Femur (tissue), 1 donor: ENCODE measurements at regions not wholly inside any gene's neighbourhood (a gene's known extent, or its start where the extent isn't known, plus 50 kb on each side); places are given as distances from the start of the nearest gene placed in this dataset.

Experiments
- DNase-seq: peaks from one replicate; pipeline ENCODE4 v3.0.0-alpha.2; 2017

DNA sequence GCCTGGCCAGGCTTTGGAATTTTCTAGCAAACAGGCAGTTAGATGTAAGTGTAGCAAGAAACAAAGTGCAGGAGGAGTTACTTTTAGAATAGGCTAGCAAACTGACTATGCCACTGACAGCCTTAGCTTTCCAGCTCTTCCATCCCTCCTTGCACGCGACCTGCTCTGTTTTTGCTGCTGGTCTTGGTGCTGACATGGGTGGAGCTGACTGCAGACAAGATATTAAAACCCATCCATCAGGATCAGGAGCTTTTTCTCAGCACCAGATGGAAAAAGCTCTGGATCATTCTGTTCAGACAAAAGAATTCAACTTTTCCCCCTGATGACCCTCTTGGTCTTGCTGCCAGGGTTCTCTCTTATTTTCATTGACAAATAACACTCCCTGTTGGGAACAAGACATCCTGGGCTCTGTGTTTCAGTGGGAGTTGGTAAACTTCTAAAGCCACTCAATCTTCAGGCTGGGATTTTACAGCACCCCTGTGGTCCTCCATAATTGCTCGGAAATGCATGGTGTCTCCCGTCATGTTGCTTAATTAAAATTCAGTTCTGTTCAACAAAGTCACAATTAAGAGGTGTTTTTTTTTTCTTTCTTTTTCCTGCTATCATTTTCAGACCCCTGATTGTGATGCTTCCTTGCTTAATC is 240.0 kb upstream of the LARGE1 start:
- DNase-seq: no peak

- DNase-seq: no peak
Measured at GRCh38 chr22:34161431-34162123, 241.3 kb upstream of the LARGE1 start.

DNA sequence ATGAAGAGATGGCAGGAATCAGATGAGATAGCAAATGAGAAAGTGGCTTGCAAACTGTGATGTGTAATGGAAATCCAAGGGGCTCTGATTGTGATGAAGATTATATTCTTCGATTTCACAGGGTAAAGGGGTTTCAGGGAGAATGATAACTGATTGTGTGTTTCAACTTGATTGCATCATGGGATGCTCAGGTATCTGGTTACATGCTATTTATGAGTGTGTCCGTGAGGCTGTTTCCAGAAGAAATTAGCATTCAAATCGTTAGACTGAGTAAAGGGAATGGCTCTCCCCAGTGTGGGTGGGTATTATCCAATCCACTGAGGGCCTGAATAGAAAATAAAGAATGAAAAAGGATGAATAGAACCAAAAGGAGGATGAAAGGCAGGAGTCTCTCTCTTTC is 278.7 kb upstream of the LARGE1 start:
- no peak for DNase-seq

DNA sequence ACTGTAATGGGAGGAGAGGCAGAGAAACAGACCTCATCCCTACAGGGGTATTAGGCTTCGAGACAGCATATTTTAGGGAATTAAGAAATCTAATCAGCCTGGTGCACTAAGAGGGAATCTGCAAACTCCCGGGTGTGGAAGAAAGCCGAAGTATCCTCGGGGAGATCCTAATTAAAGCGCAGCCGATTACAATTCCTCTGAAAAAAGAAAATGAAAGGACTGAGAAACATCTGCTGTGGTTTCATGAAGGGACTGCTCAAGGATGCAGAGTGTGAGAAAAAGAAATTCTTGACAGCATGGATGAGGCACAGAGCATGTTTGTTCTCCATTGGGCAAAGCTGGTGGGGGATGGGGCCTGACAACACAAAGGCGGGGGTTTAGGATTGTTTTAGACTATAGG is 290.0 kb upstream of the LARGE1 start:
- DNase-seq: no peak

DNA sequence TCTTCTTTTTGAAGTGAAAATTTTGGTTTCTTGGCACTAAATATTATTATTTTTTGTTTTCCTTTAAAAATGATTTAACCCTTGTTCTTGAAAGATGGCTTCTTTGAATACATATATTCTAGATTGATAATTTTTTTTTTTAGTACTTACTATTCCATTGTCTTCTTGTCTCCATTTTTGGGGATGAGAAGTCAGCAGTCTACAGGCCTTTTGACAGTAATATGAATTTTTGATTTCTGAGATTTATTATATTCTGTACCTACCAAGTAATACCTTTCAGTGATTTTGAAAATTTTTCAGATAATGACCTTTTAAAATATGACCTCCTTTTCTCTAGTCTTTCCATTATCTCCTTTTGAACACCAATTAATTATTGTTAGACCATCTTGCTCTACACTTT is 294.1 kb upstream of the LARGE1 start:
- no peak for DNase-seq

- DNase-seq: no peak
Measured at GRCh38 chr22:34225278-34225677, 305.0 kb upstream of the LARGE1 start.

DNA sequence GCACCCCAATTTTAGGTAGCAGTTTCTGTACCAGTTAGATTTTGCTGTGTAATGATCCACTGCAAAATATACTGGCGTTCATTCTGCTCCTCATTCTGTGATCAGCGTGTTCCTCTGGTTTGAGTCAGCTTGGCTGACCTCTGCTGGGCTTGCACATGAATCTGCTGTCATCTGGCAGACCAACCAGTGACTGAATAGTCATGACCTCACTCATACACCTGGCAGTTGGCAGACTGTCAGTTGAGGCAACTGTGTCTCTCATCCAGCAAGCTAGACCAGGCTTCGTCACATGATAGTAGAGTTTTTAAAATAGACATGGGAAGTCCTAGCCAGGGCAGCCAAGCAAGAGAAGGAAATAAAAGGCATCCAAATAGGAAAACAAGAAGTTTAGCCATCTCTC is 316.3 kb upstream of the LARGE1 start:
- peak; percentile 18 for DNase-seq

DNA sequence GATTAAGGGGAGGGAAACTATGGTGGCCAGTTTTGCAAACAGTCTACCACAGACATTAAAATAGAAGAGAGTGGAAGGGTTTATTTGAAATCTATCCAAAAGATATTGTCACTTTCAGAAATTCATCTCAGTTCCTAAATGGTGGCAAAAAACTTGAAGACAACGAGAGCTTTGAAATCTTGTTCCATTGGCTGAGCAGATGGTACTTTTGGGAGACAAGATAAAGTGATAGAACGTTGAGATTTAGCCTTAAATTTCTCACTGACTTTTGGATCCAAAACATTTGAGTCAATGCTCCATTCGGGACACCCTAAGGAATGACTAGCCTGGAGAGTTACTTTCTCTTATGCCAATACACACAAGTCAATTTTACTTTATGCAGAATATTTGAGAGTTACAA is 319.1 kb upstream of the LARGE1 start:
- DNase-seq: no peak

DNA sequence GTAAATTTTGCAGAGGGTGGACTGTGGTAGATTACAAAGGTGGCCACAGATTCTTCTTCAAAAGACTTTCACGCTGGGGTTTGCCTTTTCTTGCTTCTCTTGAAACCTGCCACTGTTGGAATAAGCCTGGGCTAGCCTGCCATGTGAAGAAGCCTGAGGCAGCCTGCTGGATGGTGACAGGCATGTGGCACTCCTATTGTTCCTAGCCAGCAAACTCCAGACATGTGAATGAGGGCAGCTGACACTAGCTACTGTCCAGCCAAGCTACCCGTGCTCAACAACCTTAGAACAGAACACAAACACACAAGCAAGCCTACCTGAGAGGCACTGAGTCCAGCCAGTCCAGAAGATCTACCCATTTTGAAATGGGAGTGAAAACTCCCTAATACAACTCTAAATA is 322.7 kb upstream of the LARGE1 start:
- DNase-seq: no peak

DNA sequence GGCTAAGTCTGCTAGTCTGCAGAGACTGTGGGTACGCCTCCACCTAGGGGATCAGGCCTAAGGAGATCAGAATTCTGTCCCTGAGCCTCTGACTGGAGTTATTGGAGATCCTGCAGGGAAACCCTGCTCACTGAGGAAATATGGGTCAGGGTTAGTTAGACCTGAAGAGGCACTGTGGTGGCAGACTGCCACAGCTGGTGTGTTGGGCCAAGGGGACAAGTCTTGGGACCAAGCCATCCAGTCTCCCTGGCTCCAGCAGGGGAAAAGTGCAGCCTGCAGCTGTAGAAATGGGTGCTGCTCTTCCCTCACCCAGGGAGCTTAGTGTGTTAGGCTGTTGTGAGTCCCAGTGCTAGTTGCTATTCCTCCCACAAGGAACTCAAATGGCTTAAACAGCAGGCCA is 334.8 kb upstream of the LARGE1 start:
- no peak for DNase-seq

GRCh38 chr22:34278121-34278520 is 357.8 kb upstream of the LARGE1 start:
- DNase-seq: no peak

GRCh38 chr22:34281738-34282137 is 361.5 kb upstream of the LARGE1 start:
- DNase-seq: no peak

- DNase-seq: no peak
Measured at GRCh38 chr22:34283844-34284243, 363.6 kb upstream of the LARGE1 start.

- no peak for DNase-seq
Measured at GRCh38 chr22:34293324-34293723, 373.0 kb upstream of the LARGE1 start.

GRCh38 chr22:34294476-34294875 is 374.2 kb upstream of the LARGE1 start:
- no peak for DNase-seq

DNA sequence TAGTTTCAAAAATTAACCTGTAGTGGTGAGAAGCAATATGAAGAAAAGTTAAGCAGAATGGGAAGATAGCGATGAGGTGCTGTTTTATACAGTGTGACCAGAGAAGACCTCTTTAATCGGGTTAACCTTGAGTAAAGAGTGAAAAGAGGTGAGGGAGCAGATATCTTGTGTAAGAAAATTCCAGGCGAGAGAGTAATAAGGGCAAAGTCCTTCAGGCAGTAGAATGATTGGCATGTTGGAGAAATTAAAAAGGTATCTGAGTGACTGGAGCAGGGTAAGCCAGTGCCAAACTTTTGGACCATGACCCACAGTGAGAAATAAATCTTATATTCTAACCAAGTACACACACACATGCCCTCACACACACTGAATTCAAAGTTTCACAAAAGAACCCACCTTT is 374.7 kb upstream of the LARGE1 start:
- no peak for DNase-seq

- no peak for DNase-seq
Measured at GRCh38 chr22:34296461-34296860, 376.2 kb upstream of the LARGE1 start.

GRCh38 chr22:34297536-34298120 is 377.4 kb upstream of the LARGE1 start:
- no peak for DNase-seq

GRCh38 chr22:34299496-34299895 is 379.2 kb upstream of the LARGE1 start:
- no peak for DNase-seq

DNA sequence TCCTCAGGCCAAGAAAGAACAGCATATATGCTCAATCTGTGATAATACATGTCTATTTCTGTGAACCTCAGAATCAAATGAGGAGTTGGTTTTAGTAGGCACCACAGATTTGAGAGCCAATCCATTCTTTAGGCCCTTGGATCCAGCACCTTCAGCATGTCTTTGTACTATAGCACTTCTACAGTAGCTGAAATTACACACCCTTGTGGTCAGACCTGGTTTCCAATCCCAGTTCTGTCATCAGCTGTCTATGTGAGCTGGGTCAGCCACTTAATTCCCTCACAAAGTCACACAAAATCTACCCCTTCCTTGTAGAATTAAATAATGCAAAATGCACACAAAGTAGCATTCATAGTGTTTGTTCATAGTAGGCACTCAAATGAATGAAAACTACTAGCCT is 381.3 kb upstream of the LARGE1 start:
- DNase-seq: no peak

GRCh38 chr22:34303656-34304055 is 383.4 kb upstream of the LARGE1 start:
- no peak for DNase-seq

GRCh38 chr22:34306361-34306760 is 386.1 kb upstream of the LARGE1 start:
- DNase-seq: no peak

DNA sequence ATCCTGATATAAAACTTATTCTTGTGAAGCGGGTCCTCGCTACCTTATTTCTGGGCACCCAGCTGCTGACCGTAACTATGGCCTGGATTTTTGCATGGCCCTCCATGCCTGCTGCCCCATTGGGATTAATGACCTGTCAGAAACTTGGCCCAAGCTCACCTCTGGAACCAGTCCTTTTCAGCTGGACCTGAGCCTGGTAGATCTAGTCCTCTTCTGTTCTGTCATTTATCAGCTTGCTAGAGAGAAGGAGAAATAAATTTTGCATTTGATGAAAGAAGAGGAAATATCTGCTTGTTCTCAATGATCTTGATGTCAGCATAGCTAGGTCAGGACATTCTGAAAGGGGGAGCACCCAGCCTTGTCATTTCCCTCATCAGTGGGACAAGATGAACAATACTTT is 387.8 kb upstream of the LARGE1 start:
- DNase-seq: no peak

GRCh38 chr22:34319346-34319745 is 399.1 kb upstream of the LARGE1 start:
- no peak for DNase-seq

DNA sequence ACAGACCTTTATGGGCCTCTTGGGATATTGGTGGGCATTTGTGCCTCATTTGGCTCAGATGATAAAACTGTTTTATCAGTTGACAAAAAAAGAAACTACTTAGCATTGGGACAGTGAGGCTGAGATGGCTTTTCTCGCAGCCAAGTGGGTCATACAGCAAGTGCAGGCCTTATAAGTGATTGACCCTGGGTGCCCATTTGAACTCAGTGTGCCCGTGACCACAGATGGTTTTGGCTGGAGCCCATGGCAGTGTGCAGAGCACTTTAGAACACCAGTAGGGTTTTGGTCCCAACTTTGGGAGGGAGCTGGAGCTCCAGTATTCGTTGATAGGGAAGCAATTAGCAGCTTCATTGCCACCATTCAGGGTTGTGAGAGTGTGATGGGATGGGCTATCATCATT is 404.5 kb upstream of the LARGE1 start:
- DNase-seq: no peak
